GM19438 (cell line): ENCODE measurements at regions not wholly inside any gene's neighbourhood (a gene's known extent, or its start where the extent isn't known, plus 50 kb on each side); places are given as distances from the start of the nearest gene placed in this dataset.

ENCODE experiments used
- ATAC-seq: cut with Tn5 transposase; IDR thresholded peaks from one replicate; pipeline ENCODE4 v1.9.1; 2021; ENCODE audit warnings: low read depth; ENCODE audit not compliant: unreplicated experiment

DNA sequence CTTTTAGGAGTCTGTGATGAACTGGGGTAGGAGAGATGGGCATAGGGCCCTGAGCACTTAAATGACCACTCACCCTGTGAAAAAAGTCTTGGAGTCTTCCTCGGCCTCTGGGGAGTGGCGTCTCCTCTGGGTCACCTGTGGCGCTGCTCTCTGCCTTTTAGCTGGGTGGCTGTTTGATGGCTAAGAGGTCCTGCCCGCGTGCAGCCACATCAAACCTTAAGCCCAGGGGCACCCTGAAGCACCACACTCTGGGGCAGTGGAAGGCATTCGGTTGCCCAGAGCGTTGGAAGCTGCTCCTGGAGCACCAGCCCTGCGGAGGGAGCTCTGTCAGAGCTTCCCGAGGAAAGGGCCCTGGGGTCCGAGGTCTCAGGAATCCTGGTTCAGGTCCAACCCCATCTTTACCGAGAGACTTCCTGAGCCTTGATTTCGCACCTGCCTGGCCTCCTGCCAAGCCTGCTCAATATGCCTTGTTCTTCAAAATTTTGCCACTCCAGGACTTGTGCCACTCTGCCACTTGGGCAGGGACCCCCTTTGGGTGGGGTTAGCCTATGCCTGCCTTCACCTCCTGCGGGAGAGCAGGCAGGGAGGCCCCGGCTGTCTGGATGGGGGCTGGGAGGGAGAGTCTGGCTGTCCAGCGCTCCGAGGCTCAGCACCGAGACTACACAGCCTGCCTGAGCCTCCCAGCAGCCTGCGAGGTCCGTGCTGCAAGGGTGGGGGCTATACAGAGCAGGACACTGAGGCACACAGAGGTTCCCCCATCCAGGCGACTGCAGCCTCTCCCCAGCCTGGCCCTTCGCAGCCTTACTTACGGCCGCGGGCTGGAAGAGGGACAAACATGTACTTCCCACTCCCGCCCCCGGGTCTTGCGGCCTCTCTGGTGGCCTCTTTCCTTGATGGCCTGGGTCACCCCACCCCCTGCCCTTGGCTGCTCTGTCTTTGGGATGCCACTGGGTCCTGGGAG lies 63.4 kb upstream of the RNU6ATAC start:
- no peak for ATAC-seq

DNA sequence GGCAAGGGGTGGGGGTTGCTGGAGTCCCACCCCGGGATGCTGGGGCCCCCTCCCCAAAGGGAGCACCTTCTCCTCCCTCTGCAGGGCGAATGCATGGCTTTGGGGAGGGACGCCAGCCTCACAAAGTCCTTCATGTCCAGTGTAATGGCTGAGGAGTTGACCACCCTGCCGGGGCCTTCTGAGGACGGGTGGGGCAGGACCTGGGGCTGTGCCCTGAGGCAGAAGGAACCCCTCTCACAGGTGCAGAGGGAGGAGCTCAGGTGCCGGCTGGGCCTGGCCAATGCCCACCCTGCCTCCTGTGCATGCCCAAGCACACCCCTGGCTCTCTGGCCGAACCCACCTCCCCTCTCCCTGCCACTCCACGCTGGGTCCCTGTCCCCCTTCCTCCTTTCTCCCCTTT lies 64.3 kb upstream of the RNU6ATAC start:
- ATAC-seq: no peak

DNA sequence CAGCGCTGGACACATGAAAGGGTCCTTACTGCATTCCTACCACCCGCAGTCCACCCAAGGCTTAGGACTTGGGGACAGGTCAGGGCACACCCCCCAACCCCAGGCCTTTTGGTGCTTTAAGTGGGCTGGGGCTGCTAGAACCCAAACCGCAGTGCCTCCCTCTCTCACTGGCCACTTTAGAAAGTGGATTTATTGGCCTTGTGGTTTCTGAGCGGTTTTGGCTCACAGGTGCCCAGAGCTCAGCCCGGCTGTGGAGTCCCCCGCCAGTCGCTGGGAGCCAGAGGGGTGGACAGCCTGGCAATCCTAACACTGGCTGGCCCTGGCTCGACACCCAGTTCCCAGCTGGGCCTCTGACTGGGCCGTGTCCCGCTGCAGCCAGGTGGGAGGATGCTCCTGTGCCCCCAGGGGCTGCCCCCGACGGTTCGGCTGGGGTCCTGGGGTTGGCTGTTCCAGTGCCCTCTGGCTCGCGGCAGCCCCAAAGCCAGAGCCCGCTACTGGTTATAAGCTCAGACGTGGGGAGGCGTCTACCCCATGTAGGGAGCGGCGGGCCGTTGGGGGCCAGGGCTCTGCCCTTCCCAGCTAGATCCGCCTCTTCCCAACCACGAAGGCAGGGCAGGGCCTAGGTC lies 65.2 kb upstream of the RNU6ATAC start:
- ATAC-seq: no peak

DNA sequence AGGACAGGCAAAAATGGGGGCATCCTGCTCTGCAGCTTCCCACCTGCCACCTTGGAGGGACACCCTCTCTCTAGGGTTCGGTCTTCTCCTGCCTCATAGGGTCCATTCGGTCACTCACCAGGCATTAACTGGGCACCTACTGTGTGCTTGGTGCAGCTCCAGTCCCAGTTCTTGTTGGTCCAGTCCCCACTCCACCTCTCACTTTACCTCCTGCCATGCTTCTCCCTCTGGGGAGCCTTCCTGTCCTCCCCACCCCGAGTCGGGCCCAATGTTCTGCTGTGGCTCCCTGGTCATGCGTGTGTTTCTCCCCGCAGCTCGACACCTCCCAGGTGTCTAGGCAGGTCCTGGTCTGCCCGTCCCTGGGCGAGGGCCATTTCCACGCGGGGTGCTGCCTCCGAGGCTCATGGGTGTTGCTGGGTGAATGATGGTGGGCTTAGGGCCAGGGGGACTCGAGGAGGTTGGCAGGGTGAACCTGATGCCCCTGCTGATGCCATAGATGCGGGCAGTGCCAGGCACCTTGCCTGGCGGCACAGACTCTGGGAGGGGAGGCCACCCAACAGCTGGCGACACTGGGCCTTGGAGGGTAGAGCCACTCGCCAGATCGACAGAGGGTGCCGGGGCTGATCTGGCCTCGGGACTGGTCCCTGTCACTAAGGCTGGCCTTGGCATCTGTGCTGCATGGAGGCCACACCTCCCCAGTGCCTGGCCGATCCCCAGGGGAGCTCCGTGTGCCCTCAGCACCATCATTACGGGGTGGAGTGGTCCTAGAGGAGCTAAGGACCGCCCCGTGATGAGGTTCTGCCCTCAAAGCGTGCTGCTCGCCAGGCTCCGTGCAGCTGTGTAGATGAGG lies 66.0 kb upstream of the RNU6ATAC start:
- ATAC-seq: no peak

DNA sequence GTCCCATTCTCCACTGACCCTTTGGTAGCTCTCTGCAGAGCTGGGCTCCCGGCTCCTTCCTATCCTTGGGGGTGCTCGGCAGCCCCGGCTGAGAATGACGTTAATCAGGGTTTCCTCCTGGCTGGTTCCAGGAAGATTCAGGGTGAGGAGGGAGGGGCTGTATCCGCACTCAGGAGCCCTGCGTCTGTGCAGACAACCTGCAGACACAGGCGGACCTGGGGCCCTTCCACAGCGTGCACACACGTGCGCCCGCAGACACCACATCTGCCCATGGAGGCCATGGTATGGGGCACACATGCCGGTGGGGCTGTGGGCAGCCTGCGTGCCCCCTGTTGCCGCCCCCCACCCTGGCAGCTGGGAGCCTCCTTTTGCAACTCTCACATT lies 66.6 kb upstream of the RNU6ATAC start:
- ATAC-seq: no peak

DNA sequence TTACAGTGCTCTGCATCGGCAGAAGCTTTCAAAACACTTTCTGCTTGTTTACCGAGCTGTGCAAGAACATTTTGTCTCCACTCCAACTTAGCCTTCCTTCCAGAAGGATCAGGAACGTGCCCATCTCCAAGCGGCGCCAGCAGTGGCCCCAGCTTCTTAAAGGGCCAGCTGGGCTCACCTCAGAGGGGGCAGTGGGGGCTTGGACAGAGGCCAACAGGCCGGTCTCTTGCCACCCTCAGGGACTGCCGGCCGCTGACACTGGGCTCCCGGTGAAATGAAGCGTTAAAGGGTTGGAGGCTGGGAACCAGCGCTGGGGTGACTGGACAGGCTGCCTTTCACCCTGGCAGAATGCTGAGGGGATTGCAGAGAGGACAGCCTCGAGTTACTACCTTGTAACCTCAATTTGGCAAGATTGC lies 67.0 kb upstream of the RNU6ATAC start:
- ATAC-seq: no peak

DNA sequence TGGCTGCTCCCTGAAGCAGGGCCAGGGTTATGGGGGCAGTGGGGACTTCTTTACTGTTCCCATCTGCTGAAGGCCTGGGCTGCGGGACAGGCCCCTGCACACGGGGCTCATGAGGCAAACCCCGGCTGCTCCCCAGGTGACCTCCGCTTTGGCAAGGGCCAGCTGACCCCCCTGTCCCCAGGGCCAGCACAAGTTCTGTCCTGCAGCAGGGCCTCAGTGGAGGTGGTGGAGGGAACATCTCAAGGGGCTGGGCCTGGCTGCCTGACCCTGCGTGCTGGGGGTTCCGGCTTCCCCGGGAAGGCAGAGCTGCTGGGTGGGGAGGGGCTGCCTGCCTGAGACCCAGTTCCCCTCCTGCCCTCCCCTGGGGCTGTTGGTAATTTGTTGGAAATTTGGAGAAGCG lies 67.4 kb upstream of the RNU6ATAC start:
- no peak for ATAC-seq

DNA sequence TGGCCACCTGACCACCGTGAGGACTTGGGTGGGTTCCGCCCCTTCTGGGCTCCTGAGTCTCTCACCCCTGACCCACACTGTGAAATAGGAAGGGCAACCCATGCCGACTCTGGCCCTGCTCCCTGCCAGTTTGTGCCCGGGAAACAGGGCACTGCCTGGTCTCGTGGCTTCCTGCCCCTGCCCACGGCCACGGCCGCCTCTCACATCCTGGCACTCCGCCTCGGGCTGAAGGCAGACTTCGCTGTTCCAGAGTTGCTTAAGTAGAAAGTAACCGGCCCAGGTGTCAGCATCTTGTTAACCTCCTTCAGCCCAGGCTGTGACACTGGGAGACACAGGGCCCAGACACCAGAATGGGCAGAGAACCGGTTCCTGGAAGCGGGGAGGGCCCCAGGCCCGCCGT lies 68.7 kb upstream of the RNU6ATAC start:
- no peak for ATAC-seq

DNA sequence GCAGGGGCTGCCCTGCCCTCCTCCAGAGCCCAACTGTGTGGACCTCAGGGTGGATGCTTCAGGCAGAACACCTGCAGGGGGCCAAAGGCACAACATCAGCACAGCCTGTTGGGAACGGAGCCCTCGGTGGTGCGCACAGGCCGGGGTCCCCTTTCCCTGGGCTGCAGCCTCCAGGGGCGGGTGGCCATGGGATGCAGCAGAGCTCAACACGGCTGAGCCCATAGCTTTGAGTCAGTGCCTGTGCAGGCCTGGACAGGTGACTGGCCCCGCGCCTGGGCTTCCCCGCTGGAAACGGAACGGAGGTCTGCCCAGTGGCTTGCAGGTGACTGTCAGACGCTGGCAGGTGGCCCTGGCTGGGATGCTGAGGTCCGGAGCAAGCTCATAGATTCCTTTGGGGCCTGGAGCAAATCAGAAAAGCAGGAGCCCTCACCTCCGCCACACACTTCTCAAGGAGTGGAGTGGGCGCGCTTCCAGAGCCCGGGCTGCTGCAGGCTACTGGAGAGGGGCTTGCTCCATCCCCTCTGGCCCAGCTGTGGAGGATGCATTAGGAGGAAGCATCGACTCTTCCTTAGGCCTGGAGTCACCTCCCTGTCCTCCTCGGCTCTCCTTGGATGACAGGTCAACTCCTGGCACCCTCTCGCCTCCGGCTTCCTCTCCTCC lies 69.8 kb upstream of the RNU6ATAC start:
- ATAC-seq: no peak

DNA sequence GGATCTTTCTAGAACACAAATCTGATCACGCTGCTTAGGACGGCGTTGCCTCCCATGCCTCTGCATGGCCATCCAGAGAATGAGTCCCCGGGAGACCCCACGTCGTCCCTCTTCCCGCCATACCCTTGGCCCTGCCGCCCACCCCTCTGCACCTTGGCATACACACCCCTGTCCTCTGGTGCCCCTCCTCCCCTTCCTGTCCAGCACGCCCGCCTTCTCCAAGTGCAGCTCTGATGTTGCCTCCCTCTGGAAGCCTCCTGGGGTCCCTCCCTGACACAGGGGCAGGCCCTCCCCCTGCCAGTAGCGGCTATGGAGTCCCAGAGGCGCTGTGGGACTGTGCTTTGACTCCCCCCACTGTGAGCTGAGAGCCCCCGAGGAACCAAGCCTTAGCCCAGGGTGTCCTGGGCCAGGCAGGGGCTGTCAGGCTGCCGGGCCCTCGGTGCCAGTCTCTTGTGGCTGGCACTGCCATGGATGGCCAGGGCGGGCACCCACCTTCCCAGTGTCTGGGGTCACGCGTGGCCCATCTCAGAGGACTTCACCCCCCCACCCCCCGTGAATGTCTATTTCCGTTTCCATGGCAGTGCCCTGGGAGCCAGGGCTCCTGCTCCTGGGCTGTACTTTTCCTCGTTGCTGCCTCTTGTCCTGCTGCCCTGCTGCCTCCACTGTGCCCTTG lies 70.5 kb upstream of the RNU6ATAC start:
- no peak for ATAC-seq

DNA sequence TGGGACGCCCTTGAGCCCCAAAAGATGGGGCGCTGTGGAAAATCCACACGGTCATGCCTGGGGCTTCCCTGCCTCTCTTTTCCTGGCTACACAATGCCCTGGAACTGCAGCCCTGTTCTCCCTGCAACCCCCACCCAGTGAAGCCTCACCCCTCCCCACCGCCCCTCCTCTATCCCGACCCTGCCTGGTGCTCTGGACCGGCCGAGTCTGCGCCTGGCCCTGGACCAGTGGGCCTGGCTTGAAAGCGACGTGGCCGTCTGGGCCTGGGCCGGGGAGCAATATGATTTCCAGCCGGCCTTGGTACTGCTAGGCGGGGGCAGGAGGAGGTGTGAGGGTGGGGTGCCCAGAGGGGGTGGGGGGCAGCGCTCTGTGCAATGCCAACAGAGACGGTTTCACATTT lies 71.0 kb upstream of the RNU6ATAC start:
- no peak for ATAC-seq

DNA sequence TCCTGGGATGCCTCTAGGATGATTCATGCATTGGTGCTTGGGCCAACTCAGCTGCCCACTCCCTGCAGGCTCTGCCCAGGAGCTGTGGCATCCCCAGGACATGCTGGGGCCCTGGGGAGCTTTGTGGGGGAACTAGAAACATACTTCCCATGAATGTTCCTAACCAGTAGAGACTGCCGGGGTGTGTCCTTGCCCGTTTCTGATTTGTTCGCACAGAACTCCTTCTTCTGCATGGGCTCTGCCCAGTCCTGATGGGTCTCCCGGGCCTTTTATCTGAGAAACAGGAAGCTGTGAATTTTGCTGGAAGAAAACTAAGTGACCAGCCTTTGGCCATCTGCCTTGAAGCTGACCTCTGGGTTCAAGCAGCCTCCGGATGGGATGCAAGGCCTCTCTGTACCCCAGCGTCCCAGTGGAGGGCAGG lies 71.6 kb upstream of the RNU6ATAC start:
- ATAC-seq: no peak

DNA sequence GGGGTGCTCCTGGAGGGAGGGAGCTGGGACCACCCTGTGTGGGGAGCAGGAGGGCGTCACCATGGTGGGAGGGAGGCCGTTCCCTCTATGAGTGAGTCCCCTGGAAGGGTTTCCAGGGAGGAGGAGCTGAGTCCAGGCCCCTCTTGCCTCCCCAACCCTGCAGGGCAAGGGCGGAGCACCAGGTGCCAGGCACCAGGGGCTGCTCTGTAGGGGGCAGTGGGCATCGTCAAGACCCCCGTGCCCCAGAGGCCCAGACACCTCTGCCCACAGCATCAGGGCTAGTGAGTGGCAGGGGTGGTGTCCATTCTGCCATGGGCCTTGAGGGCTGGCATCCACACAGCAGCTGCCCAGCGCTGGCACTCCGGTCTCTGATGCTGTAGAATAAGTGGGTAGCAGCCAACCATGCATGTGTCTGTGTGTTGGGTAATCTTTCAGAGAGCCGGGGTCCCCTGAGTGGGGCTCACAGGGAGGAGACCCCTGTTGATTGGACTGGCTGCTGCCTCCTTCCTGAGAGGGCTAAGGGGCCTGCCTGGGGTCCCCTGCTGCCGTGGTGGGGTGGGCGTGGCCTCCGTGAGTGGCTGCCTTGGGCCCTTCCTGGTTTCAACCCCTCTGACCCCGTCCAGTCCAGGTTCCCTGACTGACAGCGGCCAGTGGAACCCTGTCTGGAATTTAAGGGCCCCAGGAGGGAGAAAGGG lies 72.7 kb upstream of the RNU6ATAC start:
- no peak for ATAC-seq

DNA sequence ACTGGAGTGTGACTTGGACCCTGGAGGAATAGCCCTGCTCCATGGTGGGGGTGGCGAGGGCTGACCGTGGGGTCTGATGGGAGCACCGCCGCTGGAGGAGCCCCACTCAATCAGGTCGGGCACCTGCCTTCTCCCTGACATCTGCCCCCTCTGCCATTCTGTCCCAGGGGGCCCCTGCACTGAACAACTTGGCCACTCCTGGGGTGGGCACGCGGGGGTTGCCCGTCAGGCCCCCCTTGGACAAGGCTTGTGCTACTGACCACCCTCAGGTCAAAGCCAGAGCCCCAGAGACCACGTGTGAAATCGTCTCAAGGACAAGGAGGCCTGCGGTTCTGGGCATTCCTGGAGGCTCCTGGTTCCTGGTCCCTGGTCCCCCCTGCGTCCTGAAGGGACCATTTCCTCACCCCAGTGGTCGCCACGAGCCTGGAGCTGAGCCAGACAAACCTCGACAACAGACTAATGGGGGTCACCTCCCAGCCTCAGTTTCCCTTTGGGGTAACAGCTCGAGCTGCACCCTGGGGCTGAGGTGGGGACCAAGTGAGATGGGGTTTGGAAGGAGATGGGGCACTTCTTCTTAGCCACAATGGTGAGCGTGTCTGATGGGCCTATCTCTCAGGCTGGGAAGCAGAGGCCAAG lies 73.4 kb upstream of the RNU6ATAC start:
- ATAC-seq: no peak

DNA sequence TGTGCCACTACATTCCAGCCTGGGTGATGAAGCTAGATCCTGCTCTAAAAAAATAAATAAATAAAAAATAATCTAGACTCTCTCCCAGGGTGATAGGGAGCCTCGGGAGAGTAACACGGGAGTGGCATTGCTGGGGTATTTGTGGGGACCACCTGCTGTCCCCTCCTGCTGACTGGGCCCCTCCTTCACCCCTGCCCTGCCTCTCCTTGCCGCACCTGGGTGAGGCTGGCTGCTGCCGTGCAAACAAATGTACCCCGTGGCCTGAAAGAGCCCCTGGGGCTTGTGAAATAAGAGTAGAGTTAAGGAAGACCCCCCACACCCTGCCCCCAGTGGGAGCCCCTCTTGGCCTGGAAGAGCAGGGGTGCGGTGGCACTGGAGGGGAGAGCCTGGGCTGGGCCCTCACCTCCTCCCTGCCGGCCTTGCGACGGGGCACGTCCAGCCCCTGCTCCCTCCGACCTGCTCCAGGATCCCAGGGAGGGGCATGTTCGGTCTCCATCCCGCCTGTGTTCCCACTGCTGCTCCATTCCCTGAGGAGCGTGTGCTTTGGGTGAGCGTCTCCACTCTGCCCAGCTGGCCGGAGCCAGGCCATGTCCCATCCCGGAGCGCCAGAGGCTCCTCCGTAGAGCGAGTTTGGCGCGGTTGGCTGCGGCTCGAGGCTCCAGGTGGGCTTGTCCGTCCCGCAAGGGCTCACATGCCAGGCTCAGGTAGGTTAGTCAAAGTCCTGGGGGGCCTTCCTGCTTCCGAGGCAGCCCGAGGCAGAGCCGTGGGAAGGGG lies 75.0 kb upstream of the RNU6ATAC start:
- no peak for ATAC-seq

DNA sequence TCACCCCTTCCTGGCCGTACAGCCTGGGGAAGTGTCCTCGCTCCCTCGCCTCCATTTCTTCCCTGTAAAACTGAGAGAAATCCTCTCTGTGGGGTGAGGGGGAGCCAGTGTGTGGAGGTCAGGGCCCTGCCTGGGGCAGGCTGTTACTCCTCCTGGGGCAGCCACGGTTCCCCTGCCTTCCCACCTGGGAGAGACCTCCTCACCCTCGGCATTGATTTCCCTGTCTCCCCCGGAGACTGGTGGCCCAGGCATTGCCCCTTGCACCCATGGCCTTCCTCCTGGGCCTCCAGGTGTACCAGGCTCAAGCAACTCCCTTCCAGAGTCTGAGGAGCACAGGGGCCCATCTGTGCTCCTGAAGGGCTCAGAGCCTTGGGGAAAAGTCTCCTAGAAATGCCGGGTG lies 75.6 kb upstream of the RNU6ATAC start:
- ATAC-seq: no peak

DNA sequence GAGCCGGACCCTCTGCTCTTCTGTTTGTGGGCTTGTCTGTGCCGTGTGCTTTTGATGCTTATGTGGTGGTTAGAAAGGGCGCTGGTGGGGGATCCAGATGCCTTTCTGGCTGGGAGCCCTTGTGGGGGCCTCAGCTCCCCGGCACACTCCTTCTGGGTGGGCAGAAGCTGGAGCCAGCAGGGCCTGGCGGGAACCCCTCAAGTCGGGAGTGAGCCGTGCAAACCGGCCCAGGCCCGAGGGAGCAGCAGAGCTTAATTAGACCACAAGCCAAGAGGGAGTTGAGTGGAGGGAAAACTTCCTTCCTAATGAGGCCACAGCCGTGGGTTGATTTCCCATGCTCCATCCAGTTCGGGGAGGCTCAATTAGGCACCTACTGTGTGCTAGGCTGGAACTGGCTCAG lies 76.0 kb upstream of the RNU6ATAC start:
- no peak for ATAC-seq

DNA sequence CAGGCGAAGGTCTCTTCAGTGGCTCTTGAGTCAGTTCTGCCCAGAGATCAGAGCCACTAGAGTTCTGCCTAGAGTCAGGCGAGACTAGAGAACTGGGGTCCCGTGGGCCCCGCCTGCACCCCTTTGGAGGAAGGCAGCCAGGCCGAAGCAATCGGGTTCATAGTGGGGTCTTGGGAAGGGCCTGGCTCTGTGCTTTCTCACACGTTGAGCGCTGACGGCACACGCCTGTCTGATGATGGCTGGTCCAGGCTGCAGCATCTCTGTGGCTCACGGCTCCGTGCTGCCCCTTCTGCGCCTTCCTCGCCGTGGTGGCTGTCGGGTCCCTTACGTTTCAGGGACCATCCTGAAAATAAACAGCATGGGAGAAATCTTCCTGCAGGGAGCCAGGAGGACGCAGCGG lies 78.3 kb upstream of the RNU6ATAC start:
- ATAC-seq: no peak
